ACC112 (cell line): ENCODE measurements at regions not wholly inside any gene's neighbourhood (a gene's known extent, or its start where the extent isn't known, plus 50 kb on each side); places are given as distances from the start of the nearest gene placed in this dataset.
"Not testable (repeated sequence)": the region's sequence is repeated elsewhere in the genome, so short reads cannot be mapped to it uniquely, and the experiment has no call there.

ENCODE experiments used
- H2AFZ ChIP-seq: fragments of 200-600 bp; sonication (generic); one replicate; pipeline ENCODE4 v1.6.0; 2017; ENCODE audit warnings: antibody characterized with exemption, low read length; ENCODE audit not compliant: unreplicated experiment
- H3K27ac ChIP-seq: fragments of 200-600 bp; sonication (generic); 2 replicates; pipeline ENCODE4 v1.5.1; 2014; ENCODE audit warnings: low read depth, mild to moderate bottlenecking, antibody characterized with exemption, low read length, moderate library complexity
- H3K27me3 ChIP-seq: fragments of 200-600 bp; sonication (generic); 2 replicates; pipeline ENCODE4 v1.6.1; 2014; ENCODE audit warnings: mild to moderate bottlenecking, antibody characterized with exemption, low read length, moderate library complexity, mixed read lengths; ENCODE audit not compliant: insufficient read depth
- H3K36me3 ChIP-seq: fragments of 200-600 bp; sonication (generic); 2 replicates; pipeline ENCODE4 v1.6.1; 2016; ENCODE audit warnings: mild to moderate bottlenecking, antibody characterized with exemption, low read length, moderate library complexity, mixed read lengths; ENCODE audit not compliant: insufficient read depth
- H3K4me1 ChIP-seq: fragments of 200-600 bp; sonication (generic); one replicate; pipeline ENCODE4 v1.6.1; 2016; ENCODE audit warnings: low read length, mixed read lengths; ENCODE audit not compliant: insufficient read depth, unreplicated experiment, control insufficient read depth
- H3K4me3 ChIP-seq: fragments of 200-600 bp; sonication (generic); 2 replicates; pipeline ENCODE4 v1.5.1; 2014; ENCODE audit warnings: mild to moderate bottlenecking, low read depth, low read length
- H3K79me2 ChIP-seq: fragments of 200-600 bp; sonication (generic); one replicate; pipeline ENCODE4 v1.6.0; 2016; ENCODE audit warnings: low read length; ENCODE audit not compliant: control insufficient read depth, unreplicated experiment, insufficient read depth

- H3K27ac ChIP-seq, H3K79me2 ChIP-seq, H3K27me3 ChIP-seq, H3K4me1 ChIP-seq, H3K4me3 ChIP-seq, H3K36me3 ChIP-seq, H2AFZ ChIP-seq: not testable (repeated sequence)
Measured at GRCh38 chr15:85253196-85253915, 127.0 kb upstream of the AKAP13 start.

- H3K79me2 ChIP-seq, H3K4me1 ChIP-seq, H2AFZ ChIP-seq, H3K27ac ChIP-seq, H3K4me3 ChIP-seq, H3K27me3 ChIP-seq, H3K36me3 ChIP-seq: not testable (repeated sequence)
Measured at GRCh38 chr15:85254961-85255360, 125.4 kb upstream of the AKAP13 start.

- not testable (repeated sequence) for H3K79me2 ChIP-seq, H3K4me3 ChIP-seq, H3K27ac ChIP-seq, H3K4me1 ChIP-seq, H3K36me3 ChIP-seq, H3K27me3 ChIP-seq, H2AFZ ChIP-seq
Measured at GRCh38 chr15:85255502-85255901, 124.9 kb upstream of the AKAP13 start.

GRCh38 chr15:85256009-85256997, 124.1 kb upstream of the AKAP13 start:
- H3K27me3 ChIP-seq, H2AFZ ChIP-seq, H3K79me2 ChIP-seq, H3K36me3 ChIP-seq, H3K4me1 ChIP-seq, H3K4me3 ChIP-seq, H3K27ac ChIP-seq: not testable (repeated sequence)

GRCh38 chr15:85258062-85258445, 122.3 kb upstream of the AKAP13 start:
- H3K4me3 ChIP-seq, H3K36me3 ChIP-seq, H3K27ac ChIP-seq, H3K27me3 ChIP-seq, H3K79me2 ChIP-seq, H2AFZ ChIP-seq, H3K4me1 ChIP-seq: not testable (repeated sequence)

- H3K27ac ChIP-seq = not testable (repeated sequence)
Measured at GRCh38 chr15:85258559-85259209, 121.7 kb upstream of the AKAP13 start.

GRCh38 chr15:85260526-85260925, 119.9 kb upstream of the AKAP13 start:
- H2AFZ ChIP-seq = not testable (repeated sequence)

More at GRCh38 chr15:85258559-85259209, 121.7 kb upstream of the AKAP13 start:
- H3K4me3 ChIP-seq, H3K4me1 ChIP-seq, H3K36me3 ChIP-seq, H3K79me2 ChIP-seq, H3K27me3 ChIP-seq, H2AFZ ChIP-seq: not testable (repeated sequence)

GRCh38 chr15:85262461-85263055, 117.8 kb upstream of the AKAP13 start:
- H3K36me3 ChIP-seq, H2AFZ ChIP-seq, H3K79me2 ChIP-seq, H3K4me1 ChIP-seq, H3K27me3 ChIP-seq, H3K27ac ChIP-seq, H3K4me3 ChIP-seq: not testable (repeated sequence)

More at GRCh38 chr15:85260526-85260925, 119.9 kb upstream of the AKAP13 start:
- not testable (repeated sequence) for H3K4me1 ChIP-seq, H3K27me3 ChIP-seq, H3K4me3 ChIP-seq, H3K36me3 ChIP-seq, H3K27ac ChIP-seq, H3K79me2 ChIP-seq

GRCh38 chr15:85263842-85264440, 116.5 kb upstream of the AKAP13 start:
- H3K79me2 ChIP-seq, H3K36me3 ChIP-seq, H3K27me3 ChIP-seq, H3K4me3 ChIP-seq, H3K27ac ChIP-seq, H3K4me1 ChIP-seq, H2AFZ ChIP-seq: not testable (repeated sequence)

GRCh38 chr15:85264614-85265190, 115.7 kb upstream of the AKAP13 start:
- not testable (repeated sequence) for H3K4me3 ChIP-seq, H3K27me3 ChIP-seq, H3K27ac ChIP-seq, H3K79me2 ChIP-seq, H3K36me3 ChIP-seq, H3K4me1 ChIP-seq, H2AFZ ChIP-seq
